Fibroblast of lung (primary cell): ENCODE measurements at regions not wholly inside any gene's neighbourhood (a gene's known extent, or its start where the extent isn't known, plus 50 kb on each side); places are given as distances from the start of the nearest gene placed in this dataset.

ENCODE experiments used
- CTCF ChIP-seq, 2 donors: IDR thresholded peaks in 1 of 2; conservative IDR thresholded peaks in 1 of 2; 1 replicate in 1 of 2; 2 replicates in 1 of 2; pipeline ENCODE4 v1.5.1; 2011 to 2012; ENCODE audit warnings: low read length in 2 of 2, control low read depth in 1 of 2, inconsistent platforms in 1 of 2, low read depth in 1 of 2, mild to moderate bottlenecking in 1 of 2
- EZH2 ChIP-seq: IDR thresholded peaks from 2 replicates; pipeline ENCODE4 v1.5.1; 2012; ENCODE audit warnings: low read length, control low read depth, mild to moderate bottlenecking; ENCODE audit errors: missing control alignments

- TF ChIP-seq CTCF (conservative IDR thresholded peaks at IDR 0.05 in 1 of 2, IDR thresholded peaks at IDR 0.05 in 1 of 2; ENCODE audit: low read depth in 1 of 2, low read length in 2 of 2) = no peak
- TF ChIP-seq EZH2 = no peak
Observed at GRCh38 chr22:49641770-49642313, 185.8 kb downstream of the BRD1 start.
